Activated naive CD8-positive, alpha-beta T cell treated with anti-CD3 and anti-CD28 coated beads, Interleukin-2, amount 10 ng/mL, durations not matched to agents 7 days and 5 days (primary cell): ENCODE measurements at regions not wholly inside any gene's neighbourhood (a gene's known extent, or its start where the extent isn't known, plus 50 kb on each side); places are given as distances from the start of the nearest gene placed in this dataset.

Experiments
- ATAC-seq: fragments of 150-1000 bp; cut with Tn5 transposase; one replicate; pipeline ENCODE4 v1.10.0; 2021; ENCODE audit warnings: low read depth, moderate library complexity
- POLR2A ChIA-PET: fragments of 350-600 bp; sonication (Branson Sonifier 250); formaldehyde crosslinking; loops from one replicate; lab custom pipeline; 2021; ENCODE audit warnings: antibody characterized with exemption; lab: Charles Lee
- DNase-seq: peaks from one replicate; pipeline ENCODE4 v3.0.0; 2021
- H3K27ac Mint-ChIP-seq: one replicate; pipeline ENCODE4 v1.8.0; 2022; ENCODE audit warnings: mild to moderate bottlenecking, mixed read lengths
- H3K27me3 Mint-ChIP-seq: one replicate; pipeline ENCODE4 v1.8.0; 2022; ENCODE audit warnings: mild to moderate bottlenecking, moderate library complexity, mixed read lengths
- H3K36me3 Mint-ChIP-seq: one replicate; pipeline ENCODE4 v1.8.0; 2021; ENCODE audit warnings: mild to moderate bottlenecking, mixed read lengths
- H3K4me1 Mint-ChIP-seq: one replicate; pipeline ENCODE4 v1.8.0; 2021; ENCODE audit warnings: mixed read lengths
- H3K4me3 Mint-ChIP-seq: one replicate; pipeline ENCODE4 v1.8.0; 2022; ENCODE audit warnings: mild to moderate bottlenecking, moderate library complexity, mixed read lengths
- H3K9me3 Mint-ChIP-seq: one replicate; pipeline ENCODE4 v1.8.0; 2021; ENCODE audit warnings: mixed read lengths

- ATAC-seq (no peak), DNase-seq (no peak)
- Mint-ChIP-seq H3K4me3 (no peak overlapping the region), H3K9me3 (peaks cover 1% of the 10 kb centered on the region), H3K36me3 (no peaks in the 10 kb centered on the region), H3K4me1 (no peaks in the 10 kb centered on the region), H3K27me3 (no peaks in the 10 kb centered on the region), H3K27ac (no peak overlapping the region)
- POLR2A ChIA-PET = no interaction called here
Observed at GRCh38 chr3:96233679-96234078, 580.7 kb upstream of the EPHA6 start.

GRCh38 chr3:96236522-96236921 lies 577.9 kb upstream of the EPHA6 start:
- no peak overlapping the region for H3K27ac Mint-ChIP-seq
- no peaks in the 10 kb centered on the region for H3K4me1 Mint-ChIP-seq
- DNase-seq (no peak), ATAC-seq (no peak)
- no peaks in the 10 kb centered on the region for H3K27me3 Mint-ChIP-seq
- H3K4me3 Mint-ChIP-seq = no peak overlapping the region
- no peaks in the 10 kb centered on the region for H3K36me3 Mint-ChIP-seq
- peaks cover 1% of the 10 kb centered on the region for H3K9me3 Mint-ChIP-seq
- POLR2A ChIA-PET = no interaction called here

- ATAC-seq = no peak
- Mint-ChIP-seq H3K4me1 (no peaks in the 10 kb centered on the region), H3K4me3 (no peak overlapping the region), H3K27me3 (no peaks in the 10 kb centered on the region), H3K36me3 (no peaks in the 10 kb centered on the region), H3K27ac (no peak overlapping the region), H3K9me3 (no peaks in the 10 kb centered on the region)
- no peak for DNase-seq
- POLR2A ChIA-PET = no interaction called here
Observed at GRCh38 chr3:96259299-96259698, 555.1 kb upstream of the EPHA6 start.

GRCh38 chr3:96264701-96265100 lies 549.7 kb upstream of the EPHA6 start:
- H3K4me3 Mint-ChIP-seq = no peak overlapping the region
- no peaks in the 10 kb centered on the region for H3K9me3 Mint-ChIP-seq
- no peaks in the 10 kb centered on the region for H3K4me1 Mint-ChIP-seq
- POLR2A ChIA-PET = no interaction called here
- H3K27me3 Mint-ChIP-seq = no peaks in the 10 kb centered on the region
- ATAC-seq = no peak
- no peak overlapping the region for H3K27ac Mint-ChIP-seq
- DNase-seq = no peak
- no peaks in the 10 kb centered on the region for H3K36me3 Mint-ChIP-seq

- no peaks in the 10 kb centered on the region for H3K9me3 Mint-ChIP-seq
- no peak overlapping the region for H3K27ac Mint-ChIP-seq
- no peak for DNase-seq
- no peaks in the 10 kb centered on the region for H3K27me3 Mint-ChIP-seq
- no peak overlapping the region for H3K4me3 Mint-ChIP-seq
- H3K4me1 Mint-ChIP-seq = no peaks in the 10 kb centered on the region
- POLR2A ChIA-PET = no interaction called here
- H3K36me3 Mint-ChIP-seq = no peaks in the 10 kb centered on the region
- ATAC-seq = no peak
Observed at GRCh38 chr3:96266395-96267190, 547.8 kb upstream of the EPHA6 start.

- no peak overlapping the region for H3K4me3 Mint-ChIP-seq
- no peaks in the 10 kb centered on the region for H3K27me3 Mint-ChIP-seq
- H3K9me3 Mint-ChIP-seq = no peaks in the 10 kb centered on the region
- no peak for DNase-seq
- POLR2A ChIA-PET = no interaction called here
- H3K4me1 Mint-ChIP-seq = no peaks in the 10 kb centered on the region
- no peaks in the 10 kb centered on the region for H3K36me3 Mint-ChIP-seq
- no peak for ATAC-seq
- H3K27ac Mint-ChIP-seq = no peak overlapping the region
Observed at GRCh38 chr3:96267577-96267976, 546.8 kb upstream of the EPHA6 start.

- POLR2A ChIA-PET = no interaction called here
- Mint-ChIP-seq H3K9me3 (peaks cover 4% of the 10 kb centered on the region), H3K36me3 (no peaks in the 10 kb centered on the region), H3K4me1 (no peaks in the 10 kb centered on the region), H3K27ac (no peak overlapping the region), H3K27me3 (no peaks in the 10 kb centered on the region), H3K4me3 (no peak overlapping the region)
- DNase-seq = no peak
- no peak for ATAC-seq
Observed at GRCh38 chr3:96294143-96294542, 520.3 kb upstream of the EPHA6 start.

GRCh38 chr3:96300743-96301142 lies 513.7 kb upstream of the EPHA6 start:
- H3K27ac Mint-ChIP-seq = no peak overlapping the region
- peaks cover 3% of the 10 kb centered on the region for H3K9me3 Mint-ChIP-seq
- no peaks in the 10 kb centered on the region for H3K36me3 Mint-ChIP-seq
- H3K4me3 Mint-ChIP-seq = no peak overlapping the region
- no peaks in the 10 kb centered on the region for H3K4me1 Mint-ChIP-seq
- ATAC-seq = no peak
- POLR2A ChIA-PET = no interaction called here
- no peak for DNase-seq
- no peaks in the 10 kb centered on the region for H3K27me3 Mint-ChIP-seq

- POLR2A ChIA-PET = no interaction called here
- Mint-ChIP-seq H3K4me3 (no peak overlapping the region), H3K9me3 (no peaks in the 10 kb centered on the region)
Observed at GRCh38 chr3:96319166-96319565, 495.2 kb upstream of the EPHA6 start.

GRCh38 chr3:96324087-96324486 lies 490.3 kb upstream of the EPHA6 start:
- Mint-ChIP-seq H3K4me3 (no peak overlapping the region), H3K36me3 (no peaks in the 10 kb centered on the region), H3K4me1 (no peaks in the 10 kb centered on the region), H3K27me3 (no peaks in the 10 kb centered on the region), H3K27ac (no peak overlapping the region), H3K9me3 (no peaks in the 10 kb centered on the region)
- ATAC-seq (no peak), DNase-seq (no peak)
- POLR2A ChIA-PET = no interaction called here

More at GRCh38 chr3:96319166-96319565, 495.2 kb upstream of the EPHA6 start:
- no peak for ATAC-seq
- no peak overlapping the region for H3K27ac Mint-ChIP-seq
- H3K4me1 Mint-ChIP-seq = no peaks in the 10 kb centered on the region
- H3K27me3 Mint-ChIP-seq = no peaks in the 10 kb centered on the region
- DNase-seq = no peak
- H3K36me3 Mint-ChIP-seq = no peaks in the 10 kb centered on the region

GRCh38 chr3:96330795-96331194 lies 483.6 kb upstream of the EPHA6 start:
- no peaks in the 10 kb centered on the region for H3K4me1 Mint-ChIP-seq
- no peak overlapping the region for H3K27ac Mint-ChIP-seq
- ATAC-seq (no peak), DNase-seq (no peak)
- H3K27me3 Mint-ChIP-seq = no peaks in the 10 kb centered on the region
- POLR2A ChIA-PET = no interaction called here
- H3K4me3 Mint-ChIP-seq = no peak overlapping the region
- H3K36me3 Mint-ChIP-seq = no peaks in the 10 kb centered on the region
- H3K9me3 Mint-ChIP-seq = no peaks in the 10 kb centered on the region

GRCh38 chr3:96331341-96331740 lies 483.1 kb upstream of the EPHA6 start:
- Mint-ChIP-seq H3K27me3 (no peaks in the 10 kb centered on the region), H3K36me3 (no peaks in the 10 kb centered on the region), H3K27ac (no peak overlapping the region), H3K4me3 (no peak overlapping the region), H3K4me1 (no peaks in the 10 kb centered on the region), H3K9me3 (no peaks in the 10 kb centered on the region)
- no peak for DNase-seq
- POLR2A ChIA-PET = no interaction called here
- no peak for ATAC-seq

- POLR2A ChIA-PET = no interaction called here
- DNase-seq (no peak), ATAC-seq (no peak)
- Mint-ChIP-seq H3K27me3 (no peaks in the 10 kb centered on the region), H3K9me3 (no peaks in the 10 kb centered on the region), H3K36me3 (no peaks in the 10 kb centered on the region), H3K27ac (no peak overlapping the region), H3K4me1 (no peaks in the 10 kb centered on the region), H3K4me3 (no peak overlapping the region)
Observed at GRCh38 chr3:96334779-96335178, 479.6 kb upstream of the EPHA6 start.

GRCh38 chr3:96347289-96347688 lies 467.1 kb upstream of the EPHA6 start:
- H3K4me1 Mint-ChIP-seq = no peaks in the 10 kb centered on the region
- POLR2A ChIA-PET = no interaction called here
- DNase-seq (no peak), ATAC-seq (no peak)
- H3K36me3 Mint-ChIP-seq = no peaks in the 10 kb centered on the region
- no peaks in the 10 kb centered on the region for H3K27me3 Mint-ChIP-seq
- H3K4me3 Mint-ChIP-seq = no peak overlapping the region
- H3K9me3 Mint-ChIP-seq = peaks cover 2% of the 10 kb centered on the region
- no peak overlapping the region for H3K27ac Mint-ChIP-seq
